HL-60 (cell line): ENCODE measurements at regions not wholly inside any gene's neighbourhood (a gene's known extent, or its start where the extent isn't known, plus 50 kb on each side); places are given as distances from the start of the nearest gene placed in this dataset.

Experiments
- GABPA ChIP-seq: IDR thresholded peaks from 2 replicates; pipeline ENCODE4 v1.6.1; 2012; ENCODE audit warnings: low read depth
- POLR2AphosphoS5 ChIP-seq: IDR thresholded peaks from 2 replicates; pipeline ENCODE4 v1.6.1; 2012; ENCODE audit warnings: low read depth
- TF ChIP-seq, protein P1 (sequence below): IDR thresholded peaks from one replicate; pipeline ENCODE4 v1.5.1; 2011; ENCODE audit warnings: low read length, control low read depth, inconsistent platforms; ENCODE audit not compliant: insufficient read depth
- TF ChIP-seq, protein P2 (sequence below): IDR thresholded peaks from 2 replicates; pipeline ENCODE4 v1.6.1; 2012; ENCODE audit warnings: low read depth; ENCODE audit not compliant: insufficient replicate concordance

DNA sequence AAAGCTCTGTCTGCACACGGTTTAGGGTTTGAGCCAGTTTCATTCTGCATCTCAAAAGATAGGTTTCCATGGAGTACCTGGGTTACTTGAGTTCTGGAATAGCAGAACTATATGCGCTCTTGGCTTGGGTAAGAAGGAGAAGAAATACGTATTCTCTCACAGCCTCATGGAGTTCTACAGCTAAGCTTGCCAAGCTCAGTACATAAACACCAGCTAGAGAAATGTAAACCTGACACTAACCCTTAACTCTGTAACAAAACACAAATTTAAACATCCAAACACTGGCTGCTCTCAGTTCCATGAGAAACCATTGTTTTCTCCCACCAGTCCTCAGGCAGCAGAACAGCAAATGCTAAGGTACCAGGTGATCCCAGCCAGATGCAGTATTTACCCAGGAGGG lies 557.2 kb downstream of the INHBA start:
- TF ChIP-seq, protein P1, sequence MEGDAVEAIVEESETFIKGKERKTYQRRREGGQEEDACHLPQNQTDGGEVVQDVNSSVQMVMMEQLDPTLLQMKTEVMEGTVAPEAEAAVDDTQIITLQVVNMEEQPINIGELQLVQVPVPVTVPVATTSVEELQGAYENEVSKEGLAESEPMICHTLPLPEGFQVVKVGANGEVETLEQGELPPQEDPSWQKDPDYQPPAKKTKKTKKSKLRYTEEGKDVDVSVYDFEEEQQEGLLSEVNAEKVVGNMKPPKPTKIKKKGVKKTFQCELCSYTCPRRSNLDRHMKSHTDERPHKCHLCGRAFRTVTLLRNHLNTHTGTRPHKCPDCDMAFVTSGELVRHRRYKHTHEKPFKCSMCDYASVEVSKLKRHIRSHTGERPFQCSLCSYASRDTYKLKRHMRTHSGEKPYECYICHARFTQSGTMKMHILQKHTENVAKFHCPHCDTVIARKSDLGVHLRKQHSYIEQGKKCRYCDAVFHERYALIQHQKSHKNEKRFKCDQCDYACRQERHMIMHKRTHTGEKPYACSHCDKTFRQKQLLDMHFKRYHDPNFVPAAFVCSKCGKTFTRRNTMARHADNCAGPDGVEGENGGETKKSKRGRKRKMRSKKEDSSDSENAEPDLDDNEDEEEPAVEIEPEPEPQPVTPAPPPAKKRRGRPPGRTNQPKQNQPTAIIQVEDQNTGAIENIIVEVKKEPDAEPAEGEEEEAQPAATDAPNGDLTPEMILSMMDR = no peak
- TF ChIP-seq POLR2AphosphoS5 (no peak), GABPA (no peak)
- TF ChIP-seq, protein P2, sequence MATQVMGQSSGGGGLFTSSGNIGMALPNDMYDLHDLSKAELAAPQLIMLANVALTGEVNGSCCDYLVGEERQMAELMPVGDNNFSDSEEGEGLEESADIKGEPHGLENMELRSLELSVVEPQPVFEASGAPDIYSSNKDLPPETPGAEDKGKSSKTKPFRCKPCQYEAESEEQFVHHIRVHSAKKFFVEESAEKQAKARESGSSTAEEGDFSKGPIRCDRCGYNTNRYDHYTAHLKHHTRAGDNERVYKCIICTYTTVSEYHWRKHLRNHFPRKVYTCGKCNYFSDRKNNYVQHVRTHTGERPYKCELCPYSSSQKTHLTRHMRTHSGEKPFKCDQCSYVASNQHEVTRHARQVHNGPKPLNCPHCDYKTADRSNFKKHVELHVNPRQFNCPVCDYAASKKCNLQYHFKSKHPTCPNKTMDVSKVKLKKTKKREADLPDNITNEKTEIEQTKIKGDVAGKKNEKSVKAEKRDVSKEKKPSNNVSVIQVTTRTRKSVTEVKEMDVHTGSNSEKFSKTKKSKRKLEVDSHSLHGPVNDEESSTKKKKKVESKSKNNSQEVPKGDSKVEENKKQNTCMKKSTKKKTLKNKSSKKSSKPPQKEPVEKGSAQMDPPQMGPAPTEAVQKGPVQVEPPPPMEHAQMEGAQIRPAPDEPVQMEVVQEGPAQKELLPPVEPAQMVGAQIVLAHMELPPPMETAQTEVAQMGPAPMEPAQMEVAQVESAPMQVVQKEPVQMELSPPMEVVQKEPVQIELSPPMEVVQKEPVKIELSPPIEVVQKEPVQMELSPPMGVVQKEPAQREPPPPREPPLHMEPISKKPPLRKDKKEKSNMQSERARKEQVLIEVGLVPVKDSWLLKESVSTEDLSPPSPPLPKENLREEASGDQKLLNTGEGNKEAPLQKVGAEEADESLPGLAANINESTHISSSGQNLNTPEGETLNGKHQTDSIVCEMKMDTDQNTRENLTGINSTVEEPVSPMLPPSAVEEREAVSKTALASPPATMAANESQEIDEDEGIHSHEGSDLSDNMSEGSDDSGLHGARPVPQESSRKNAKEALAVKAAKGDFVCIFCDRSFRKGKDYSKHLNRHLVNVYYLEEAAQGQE = no peak
